SK-N-SH treated with all-trans-retinoic acid at 6 μM for 48 hours (cell line): ENCODE measurements at regions not wholly inside any gene's neighbourhood (a gene's known extent, or its start where the extent isn't known, plus 50 kb on each side); places are given as distances from the start of the nearest gene placed in this dataset.

ENCODE experiments used
- ATAC-seq: fragments of 200-7000 bp; cut with Tn5 transposase; 3 replicates; pipeline ENCODE4 v1.9.1; 2020; ENCODE audit warnings: mild to moderate bottlenecking, moderate library complexity
- ARNTL ChIP-seq: fragments of 450-650 bp; formaldehyde crosslinking; IDR thresholded peaks from 2 replicates; pipeline ENCODE4 v1.5.0; 2020; ENCODE audit warnings: low read depth, mild to moderate bottlenecking, moderate library complexity, borderline replicate concordance
- BACH2 ChIP-seq: fragments of 250-450 bp; sonication (Bioruptor Pico); IDR thresholded peaks from 2 replicates; pipeline ENCODE4 v1.9.0; 2021; ENCODE audit warnings: mild to moderate bottlenecking, borderline replicate concordance
- CSDC2 ChIP-seq: fragments of 250-450 bp; sonication (Bioruptor Pico); IDR thresholded peaks from 2 replicates; pipeline ENCODE4 v1.5.0; 2020; ENCODE audit warnings: mild to moderate bottlenecking, moderate library complexity
- CSRNP3 ChIP-seq: fragments of 250-450 bp; sonication (Bioruptor Pico); IDR thresholded peaks from 2 replicates; pipeline ENCODE4 v1.5.1; 2021; ENCODE audit warnings: mild to moderate bottlenecking, moderate library complexity
- GLIS3 ChIP-seq: fragments of 250-450 bp; sonication (Bioruptor Pico); IDR thresholded peaks from 2 replicates; pipeline ENCODE4 v1.5.0; 2020; ENCODE audit warnings: mild to moderate bottlenecking, moderate library complexity
- OSR1 ChIP-seq: fragments of 250-450 bp; sonication (Bioruptor Pico); IDR thresholded peaks from 2 replicates; pipeline ENCODE4 v1.8.0; 2022; ENCODE audit warnings: moderate library complexity, mild to moderate bottlenecking, inconsistent platforms
- POU6F1 ChIP-seq: fragments of 250-450 bp; sonication (Bioruptor Pico); IDR thresholded peaks from 2 replicates; pipeline ENCODE4 v1.8.0; 2021; ENCODE audit warnings: low read depth, mild to moderate bottlenecking, moderate library complexity, borderline replicate concordance
- PPARA ChIP-seq: fragments of 250-450 bp; sonication (Bioruptor Pico); IDR thresholded peaks from 2 replicates; pipeline ENCODE4 v1.5.0; 2020; ENCODE audit warnings: mild to moderate bottlenecking, borderline replicate concordance
- RARB ChIP-seq: fragments of 250-450 bp; sonication (Bioruptor Pico); IDR thresholded peaks from 2 replicates; pipeline ENCODE4 v1.8.0; 2021; ENCODE audit warnings: mild to moderate bottlenecking, moderate library complexity
- SNAI2 ChIP-seq: fragments of 250-450 bp; sonication (Bioruptor Pico); IDR thresholded peaks from 2 replicates; pipeline ENCODE4 v1.5.0; 2020; ENCODE audit warnings: mild to moderate bottlenecking, moderate library complexity
- TCF4 ChIP-seq: fragments of 250-450 bp; sonication (Bioruptor Pico); IDR thresholded peaks from 2 replicates; pipeline ENCODE4 v1.8.0; 2021; ENCODE audit warnings: mild to moderate bottlenecking, moderate library complexity, borderline replicate concordance
- TOX ChIP-seq: fragments of 250-450 bp; sonication (Bioruptor Pico); IDR thresholded peaks from 2 replicates; pipeline ENCODE4 v1.8.0; 2021; ENCODE audit warnings: mild to moderate bottlenecking, moderate library complexity, borderline replicate concordance
- ZFP3 ChIP-seq: fragments of 250-450 bp; sonication (Bioruptor Pico); IDR thresholded peaks from 2 replicates; pipeline ENCODE4 v1.5.0; 2020; ENCODE audit warnings: mild to moderate bottlenecking, moderate library complexity
- ZFP30 ChIP-seq: fragments of 450-650 bp; formaldehyde crosslinking; IDR thresholded peaks from 2 replicates; pipeline ENCODE4 v1.5.0; 2022; ENCODE audit warnings: mild to moderate bottlenecking, moderate library complexity
- ZNF70 ChIP-seq: fragments of 450-650 bp; formaldehyde crosslinking; IDR thresholded peaks from 2 replicates; pipeline ENCODE4 v1.5.0; 2020; ENCODE audit warnings: mild to moderate bottlenecking, moderate library complexity
- ZNF8 ChIP-seq: fragments of 450-650 bp; formaldehyde crosslinking; IDR thresholded peaks from 2 replicates; pipeline ENCODE4 v1.5.0; 2020; ENCODE audit warnings: mild to moderate bottlenecking, moderate library complexity
- TF ChIP-seq, protein P1 (sequence below): fragments of 250-450 bp; sonication (Bioruptor Pico); IDR thresholded peaks from 2 replicates; pipeline ENCODE4 v1.5.1; 2020; ENCODE audit warnings: low read depth, mild to moderate bottlenecking, moderate library complexity

DNA sequence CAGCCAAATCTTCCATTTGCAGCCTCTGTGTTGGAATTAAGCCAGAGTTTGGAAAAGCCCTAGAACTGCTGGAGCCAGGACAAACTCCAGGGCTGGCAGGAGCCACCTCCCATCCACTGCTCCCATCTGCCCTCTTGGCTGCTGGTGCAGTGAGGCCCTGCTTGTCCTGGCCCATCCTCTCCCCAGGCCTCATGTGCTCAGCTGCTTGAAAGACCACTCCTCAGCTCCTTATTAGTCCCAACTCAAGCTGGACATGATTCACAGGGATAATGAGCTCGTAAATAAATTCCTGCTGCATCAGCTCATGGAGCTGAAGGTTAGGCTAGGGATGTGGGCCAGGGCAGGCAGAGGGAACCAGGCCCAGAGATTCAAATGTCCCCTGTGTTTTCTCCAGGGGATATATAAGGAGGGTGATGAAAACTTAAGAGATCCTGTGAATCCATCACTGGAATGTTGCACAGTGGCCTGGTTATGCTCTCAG is 282.8 kb downstream of the RPS24 start (continued):
- TF ChIP-seq BACH2 (CRISPR knock-in tag), result no peak
- no peak for TF ChIP-seq PPARA (CRISPR knock-in tag)

GRCh38 chr10:78318305-78318704 is 284.6 kb downstream of the RPS24 start:
- TF ChIP-seq ZFP3 (CRISPR knock-in tag) (no peak), ZNF8 (no peak), CSRNP3 (CRISPR knock-in tag) (no peak), TCF4 (CRISPR knock-in tag) (no peak), PPARA (CRISPR knock-in tag) (no peak)
- TF ChIP-seq, protein P1, sequence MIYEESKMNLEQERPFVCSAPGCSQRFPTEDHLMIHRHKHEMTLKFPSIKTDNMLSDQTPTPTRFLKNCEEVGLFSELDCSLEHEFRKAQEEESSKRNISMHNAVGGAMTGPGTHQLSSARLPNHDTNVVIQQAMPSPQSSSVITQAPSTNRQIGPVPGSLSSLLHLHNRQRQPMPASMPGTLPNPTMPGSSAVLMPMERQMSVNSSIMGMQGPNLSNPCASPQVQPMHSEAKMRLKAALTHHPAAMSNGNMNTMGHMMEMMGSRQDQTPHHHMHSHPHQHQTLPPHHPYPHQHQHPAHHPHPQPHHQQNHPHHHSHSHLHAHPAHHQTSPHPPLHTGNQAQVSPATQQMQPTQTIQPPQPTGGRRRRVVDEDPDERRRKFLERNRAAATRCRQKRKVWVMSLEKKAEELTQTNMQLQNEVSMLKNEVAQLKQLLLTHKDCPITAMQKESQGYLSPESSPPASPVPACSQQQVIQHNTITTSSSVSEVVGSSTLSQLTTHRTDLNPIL (CRISPR knock-in tag), result no peak
- ATAC-seq, result no peak

GRCh38 chr10:78319371-78319770 is 285.7 kb downstream of the RPS24 start:
- TF ChIP-seq ZFP30 (CRISPR knock-in tag), result no peak
- no peak for TF ChIP-seq GLIS3 (CRISPR knock-in tag)
- TF ChIP-seq TOX (CRISPR knock-in tag), result no peak
- TF ChIP-seq CSDC2 (CRISPR knock-in tag), result no peak
- TF ChIP-seq RARB (CRISPR knock-in tag), result no peak
- TF ChIP-seq CSRNP3 (CRISPR knock-in tag), result no peak
- TF ChIP-seq, protein P1 (CRISPR knock-in tag), result no peak
- no peak for TF ChIP-seq POU6F1 (CRISPR knock-in tag)
- TF ChIP-seq ARNTL, result no peak
- TF ChIP-seq ZNF8, result no peak
- no peak for TF ChIP-seq OSR1 (CRISPR knock-in tag)
- ATAC-seq, result no peak

DNA sequence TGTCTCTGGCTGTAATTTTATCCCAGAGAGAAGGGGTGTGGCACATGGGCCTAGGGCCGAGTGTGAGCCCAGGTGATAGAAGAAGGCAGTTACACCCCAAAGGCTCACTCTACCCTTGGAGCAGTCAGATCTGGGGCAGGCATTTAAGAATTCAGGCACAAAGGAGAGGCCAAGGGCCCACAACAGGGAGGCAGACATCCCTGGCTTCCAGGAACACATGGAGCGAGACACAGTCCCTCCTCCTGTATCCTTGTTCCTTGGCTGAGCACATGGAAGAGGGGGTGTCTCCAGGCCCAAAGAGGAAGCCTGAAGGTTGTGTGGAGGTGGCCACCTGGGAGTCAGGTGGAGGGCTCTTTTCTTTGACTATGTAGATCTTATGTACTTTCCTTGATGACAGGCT is 286.2 kb downstream of the RPS24 start:
- ATAC-seq, result no peak
- TF ChIP-seq, protein P1 (CRISPR knock-in tag), result no peak
- no peak for TF ChIP-seq OSR1 (CRISPR knock-in tag)
- TF ChIP-seq GLIS3 (CRISPR knock-in tag), result no peak
- no peak for TF ChIP-seq CSRNP3 (CRISPR knock-in tag)
- no peak for TF ChIP-seq SNAI2 (CRISPR knock-in tag)
- TF ChIP-seq ZNF70 (CRISPR knock-in tag), result no peak
- TF ChIP-seq ZFP30 (CRISPR knock-in tag), result no peak
- TF ChIP-seq, all 23 proteins: peak for 0
